ENCODE measurements at regions not wholly inside any gene's neighbourhood (a gene's known extent, or its start where the extent isn't known, plus 50 kb on each side); places are given as distances from the start of the nearest gene placed in this dataset.
"Not testable (repeated sequence)": the region's sequence is repeated elsewhere in the genome, so short reads cannot be mapped to it uniquely, and the experiment has no call there.

DNA sequence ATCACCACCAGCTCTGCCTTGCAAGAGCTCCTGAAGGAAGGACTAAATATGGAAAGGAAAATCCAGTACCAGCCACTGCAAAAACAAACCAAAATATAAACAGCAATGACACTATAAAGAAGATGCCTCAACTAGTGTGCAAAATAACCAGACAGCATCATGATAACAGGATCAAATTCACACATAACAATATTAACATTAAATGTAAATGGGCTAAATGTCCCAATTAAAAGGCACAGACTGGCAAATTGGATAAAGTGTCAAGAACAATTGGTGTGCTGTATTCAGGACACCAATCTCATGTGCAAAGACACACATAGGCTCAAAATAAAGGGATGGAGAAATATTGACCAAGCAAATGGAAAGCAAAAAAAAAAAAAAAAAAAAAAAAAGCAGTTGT, 629.8 kb downstream of the CETN3 start:
- intact Hi-C loops (cut with micrococcal nuclease; ENCODE audit: unreplicated experiment); CTCF ChIA-PET (ENCODE audit: unreplicated experiment); DNase-seq (ENCODE audit: low spot score); H3K27ac ChIP-seq (ENCODE audit: low read depth, low read length, poor library complexity, severe bottlenecking); H4K20me1 ChIP-seq (ENCODE audit: insufficient read depth, low read length); BruUV-seq (replicated peaks); H3K36me3 ChIP-seq (ENCODE audit: insufficient read depth, low read length); H3K79me2 ChIP-seq (ENCODE audit: insufficient read depth, low read depth, low read length); H2AFZ ChIP-seq (ENCODE audit: low read length); H3K9me3 ChIP-seq (ENCODE audit: low read length); H3K4me3 ChIP-seq (ENCODE audit: low read depth, low read length, poor library complexity, severe bottlenecking); H3K9me2 ChIP-seq (ENCODE audit: insufficient read depth, low read length); H3K4me2 ChIP-seq (ENCODE audit: low read length); H3K4me1 ChIP-seq (ENCODE audit: insufficient read depth, low read length, poor library complexity, severe bottlenecking): not testable (repeated sequence)
- POLR2A ChIA-PET = interaction anchor here (0.6 to 0.7 kb wide), 2 partner anchors 272 to 1489 kb away, joined by 4 to 8 read pairs; no protein-coding TSS in a partner anchor

DNA sequence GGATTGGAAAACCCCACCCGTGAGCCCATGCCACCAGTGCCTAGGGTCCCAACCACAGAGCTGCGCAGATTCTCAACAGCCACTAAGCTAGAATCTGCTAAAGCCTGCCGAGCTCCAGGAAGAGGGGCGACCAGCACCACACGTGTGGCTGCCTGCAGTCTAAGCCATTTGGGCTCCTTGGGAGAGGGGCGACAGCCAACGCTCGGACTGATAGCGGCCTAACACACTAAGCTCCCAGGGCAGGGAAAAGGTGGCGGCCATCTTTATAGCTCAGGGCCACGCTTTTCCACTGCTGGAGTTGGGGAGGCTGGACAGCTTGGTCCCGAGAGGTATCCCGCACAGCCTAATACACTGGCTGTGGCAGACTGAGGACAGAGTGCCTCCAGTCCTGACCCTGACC, 631.8 kb downstream of the CETN3 start:
- DNase-seq (ENCODE audit: low spot score) = no peak
- intact Hi-C loops (cut with micrococcal nuclease; ENCODE audit: unreplicated experiment) = no loop called here
- CTCF ChIA-PET (ENCODE audit: unreplicated experiment) = no interaction called here

DNA sequence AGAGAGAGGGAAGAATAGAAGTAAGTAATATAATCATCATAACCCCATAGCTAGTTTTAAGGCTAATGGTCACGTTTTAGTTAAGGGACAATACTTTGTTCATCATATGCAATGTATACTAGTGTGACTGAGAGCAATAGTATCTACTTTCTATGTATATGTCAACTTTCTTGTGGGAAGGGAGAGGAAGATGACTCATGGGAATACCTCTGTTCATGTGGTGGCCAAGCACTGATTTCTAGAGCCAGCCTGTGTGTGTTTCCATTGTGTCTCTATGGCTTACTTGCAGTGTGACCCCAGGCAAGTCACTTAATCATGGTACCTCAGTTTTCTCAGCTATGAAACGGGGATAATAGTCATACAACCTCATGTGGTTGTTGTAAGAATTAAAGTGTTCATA, 639.6 kb downstream of the CETN3 start:
- H3K79me2 ChIP-seq (ENCODE audit: insufficient read depth, low read depth, low read length) = no peaks in the 10 kb centered on the region
- H3K4me1 ChIP-seq (ENCODE audit: insufficient read depth, low read length, poor library complexity, severe bottlenecking) = no peaks in the 10 kb centered on the region
- H2AFZ ChIP-seq (ENCODE audit: low read length) = no peak overlapping the region
- no peaks in the 10 kb centered on the region for H4K20me1 ChIP-seq (ENCODE audit: insufficient read depth, low read length)
- H3K27ac ChIP-seq (ENCODE audit: low read depth, low read length, poor library complexity, severe bottlenecking) = no peak overlapping the region
- no TSS peak for BruUV-seq (replicated peaks)
- no peaks in the 10 kb centered on the region for H3K9me2 ChIP-seq (ENCODE audit: insufficient read depth, low read length)
- no peak overlapping the region for H3K4me2 ChIP-seq (ENCODE audit: low read length)
- H3K4me3 ChIP-seq (ENCODE audit: low read depth, low read length, poor library complexity, severe bottlenecking) = no peak overlapping the region
- POLR2A ChIA-PET = no interaction called here
- no peak for TF ChIP-seq EZH2phosphoT487 (IDR thresholded peaks at IDR 0.05; ENCODE audit: borderline replicate concordance, low read depth, low read length)
- TF ChIP-seq, protein P1, sequence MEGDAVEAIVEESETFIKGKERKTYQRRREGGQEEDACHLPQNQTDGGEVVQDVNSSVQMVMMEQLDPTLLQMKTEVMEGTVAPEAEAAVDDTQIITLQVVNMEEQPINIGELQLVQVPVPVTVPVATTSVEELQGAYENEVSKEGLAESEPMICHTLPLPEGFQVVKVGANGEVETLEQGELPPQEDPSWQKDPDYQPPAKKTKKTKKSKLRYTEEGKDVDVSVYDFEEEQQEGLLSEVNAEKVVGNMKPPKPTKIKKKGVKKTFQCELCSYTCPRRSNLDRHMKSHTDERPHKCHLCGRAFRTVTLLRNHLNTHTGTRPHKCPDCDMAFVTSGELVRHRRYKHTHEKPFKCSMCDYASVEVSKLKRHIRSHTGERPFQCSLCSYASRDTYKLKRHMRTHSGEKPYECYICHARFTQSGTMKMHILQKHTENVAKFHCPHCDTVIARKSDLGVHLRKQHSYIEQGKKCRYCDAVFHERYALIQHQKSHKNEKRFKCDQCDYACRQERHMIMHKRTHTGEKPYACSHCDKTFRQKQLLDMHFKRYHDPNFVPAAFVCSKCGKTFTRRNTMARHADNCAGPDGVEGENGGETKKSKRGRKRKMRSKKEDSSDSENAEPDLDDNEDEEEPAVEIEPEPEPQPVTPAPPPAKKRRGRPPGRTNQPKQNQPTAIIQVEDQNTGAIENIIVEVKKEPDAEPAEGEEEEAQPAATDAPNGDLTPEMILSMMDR (conservative IDR thresholded peaks at IDR 0.05; ENCODE audit: low read length) = no peak
- DNase-seq (ENCODE audit: low spot score) = no peak
- intact Hi-C loops (cut with micrococcal nuclease; ENCODE audit: unreplicated experiment) = no loop called here
- CTCF ChIA-PET (ENCODE audit: unreplicated experiment) = no interaction called here
- no peaks in the 10 kb centered on the region for H3K36me3 ChIP-seq (ENCODE audit: insufficient read depth, low read length)
- no peaks in the 10 kb centered on the region for H3K9me3 ChIP-seq (ENCODE audit: low read length)

More for the DNA sequence above, 631.8 kb downstream of the CETN3 start:
- POLR2A ChIA-PET = no interaction called here
- no peak for TF ChIP-seq EZH2phosphoT487 (IDR thresholded peaks at IDR 0.05; ENCODE audit: borderline replicate concordance, low read depth, low read length)
- TF ChIP-seq, protein P1 (conservative IDR thresholded peaks at IDR 0.05; ENCODE audit: low read length) = no peak
- no peaks in the 10 kb centered on the region for H4K20me1 ChIP-seq (ENCODE audit: insufficient read depth, low read length)
- no peak overlapping the region for H3K27ac ChIP-seq (ENCODE audit: low read depth, low read length, poor library complexity, severe bottlenecking)
- H3K4me2 ChIP-seq (ENCODE audit: low read length) = no peak overlapping the region
- H3K79me2 ChIP-seq (ENCODE audit: insufficient read depth, low read depth, low read length) = no peaks in the 10 kb centered on the region
- H3K4me1 ChIP-seq (ENCODE audit: insufficient read depth, low read length, poor library complexity, severe bottlenecking) = no peaks in the 10 kb centered on the region
- H3K9me3 ChIP-seq (ENCODE audit: low read length) = 0 out of 2 replicates have a peak, but pooled peaks cover 6% of the 10 kb centered on the region
- H3K4me3 ChIP-seq (ENCODE audit: low read depth, low read length, poor library complexity, severe bottlenecking) = no peak overlapping the region
- no peak overlapping the region for H2AFZ ChIP-seq (ENCODE audit: low read length)
- BruUV-seq (replicated peaks) = no TSS peak
- no peaks in the 10 kb centered on the region for H3K9me2 ChIP-seq (ENCODE audit: insufficient read depth, low read length)
- no peaks in the 10 kb centered on the region for H3K36me3 ChIP-seq (ENCODE audit: insufficient read depth, low read length)

Data from OCI-LY7 (cell line).